ENCODE measurements at regions not wholly inside any gene's neighbourhood (a gene's known extent, or its start where the extent isn't known, plus 50 kb on each side); places are given as distances from the start of the nearest gene placed in this dataset.

DNA sequence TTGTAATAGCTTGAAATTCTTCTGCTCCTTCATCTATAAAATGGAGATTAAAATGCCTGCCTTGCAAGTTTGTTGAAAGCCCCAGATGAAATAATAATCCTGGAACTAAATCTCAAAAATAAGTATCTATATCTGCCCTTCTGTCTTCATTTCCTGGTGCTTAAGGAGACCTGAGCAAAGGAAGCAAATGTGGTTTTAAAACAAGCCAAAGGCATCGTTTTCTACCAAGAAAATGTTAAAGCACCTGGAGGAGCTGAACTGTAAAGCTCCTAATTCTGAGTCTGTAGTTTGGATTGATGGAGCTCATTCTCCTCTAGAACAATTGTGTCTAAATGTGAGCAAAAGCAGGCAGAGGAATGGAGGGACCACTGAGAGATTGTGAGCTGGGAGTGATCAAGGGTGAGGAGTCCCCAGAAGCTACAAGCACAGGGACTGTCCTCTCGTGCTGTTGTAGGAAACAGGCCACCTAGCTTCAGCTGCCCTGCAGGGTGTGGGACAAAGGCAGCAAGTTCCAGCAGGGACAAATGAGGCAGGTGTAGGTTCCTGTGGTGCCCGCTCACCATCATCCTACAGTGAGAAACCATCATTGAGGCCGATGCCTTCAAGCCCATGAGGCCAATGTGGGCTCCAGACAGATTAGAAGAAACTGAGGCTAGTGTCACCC is 420.7 kb upstream of the TRIB2 start:
- Histone ChIP-seq H3K9me1 (replicated peaks; ENCODE audit: control insufficient read depth, extremely low read depth, insufficient read depth, low read length) (no peaks in the 10 kb centered on the region), H3K36me3 (ENCODE audit: control insufficient read depth in 2 of 2, extremely low read depth in 1 of 2, insufficient read depth in 2 of 2, low read length in 2 of 2) (no peaks in the 10 kb centered on the region), H3K79me2 (ENCODE audit: control insufficient read depth, insufficient read depth, low read length) (no peaks in the 10 kb centered on the region), H3K9me3 (replicated peaks; ENCODE audit: control insufficient read depth, insufficient read depth, low read length) (no peaks in the 10 kb centered on the region), H2AFZ (ENCODE audit: low read depth, low read length) (no peak overlapping the region), H3K4me1 (ENCODE audit: control insufficient read depth, extremely low read depth, insufficient read depth, low read length) (no peaks in the 10 kb centered on the region), H3K27me3 (ENCODE audit: control insufficient read depth in 2 of 2, insufficient read depth in 2 of 2, low read length in 2 of 2) (peaks cover 1 to 2% of the 10 kb centered on the region in 2 experiments), H3K9ac (replicated peaks; ENCODE audit: extremely low read depth, insufficient read depth, low read length) (no peak overlapping the region), H4K20me1 (replicated peaks; ENCODE audit: control insufficient read depth, extremely low read depth, insufficient read depth, low read length) (no peaks in the 10 kb centered on the region), H3K4me2 (ENCODE audit: insufficient read depth, low read length) (no peak overlapping the region), H3K27ac (ENCODE audit: insufficient read depth, low read depth, low read length) (no peak overlapping the region), H3K4me3 (replicated peaks in 1 of 3; ENCODE audit: insufficient read depth in 1 of 3, low read depth in 1 of 3, low read length in 3 of 3) (no peak overlapping the region)
- TF ChIP-seq, protein P1, sequence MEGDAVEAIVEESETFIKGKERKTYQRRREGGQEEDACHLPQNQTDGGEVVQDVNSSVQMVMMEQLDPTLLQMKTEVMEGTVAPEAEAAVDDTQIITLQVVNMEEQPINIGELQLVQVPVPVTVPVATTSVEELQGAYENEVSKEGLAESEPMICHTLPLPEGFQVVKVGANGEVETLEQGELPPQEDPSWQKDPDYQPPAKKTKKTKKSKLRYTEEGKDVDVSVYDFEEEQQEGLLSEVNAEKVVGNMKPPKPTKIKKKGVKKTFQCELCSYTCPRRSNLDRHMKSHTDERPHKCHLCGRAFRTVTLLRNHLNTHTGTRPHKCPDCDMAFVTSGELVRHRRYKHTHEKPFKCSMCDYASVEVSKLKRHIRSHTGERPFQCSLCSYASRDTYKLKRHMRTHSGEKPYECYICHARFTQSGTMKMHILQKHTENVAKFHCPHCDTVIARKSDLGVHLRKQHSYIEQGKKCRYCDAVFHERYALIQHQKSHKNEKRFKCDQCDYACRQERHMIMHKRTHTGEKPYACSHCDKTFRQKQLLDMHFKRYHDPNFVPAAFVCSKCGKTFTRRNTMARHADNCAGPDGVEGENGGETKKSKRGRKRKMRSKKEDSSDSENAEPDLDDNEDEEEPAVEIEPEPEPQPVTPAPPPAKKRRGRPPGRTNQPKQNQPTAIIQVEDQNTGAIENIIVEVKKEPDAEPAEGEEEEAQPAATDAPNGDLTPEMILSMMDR (IDR thresholded peaks at IDR 0.05; ENCODE audit: extremely low read depth in 1 of 2, insufficient read depth in 1 of 2, low read depth in 1 of 2, low read length in 2 of 2), result no peak
- no peak for TF ChIP-seq EZH2 (IDR thresholded peaks at IDR 0.05; ENCODE audit: borderline replicate concordance, low read depth, low read length, severe bottlenecking)
- TF ChIP-seq GATA2 (IDR thresholded peaks at IDR 0.05; ENCODE audit: insufficient read depth, insufficient read length, low read depth, low read length), result no peak
- TF ChIP-seq JUN (IDR thresholded peaks at IDR 0.05; ENCODE audit: borderline replicate concordance, insufficient read depth, insufficient read length, low read depth), result no peak
- TF ChIP-seq MYC (IDR thresholded peaks at IDR 0.05; ENCODE audit: low read depth, low read length), result no peak
- TF ChIP-seq, protein P2, sequence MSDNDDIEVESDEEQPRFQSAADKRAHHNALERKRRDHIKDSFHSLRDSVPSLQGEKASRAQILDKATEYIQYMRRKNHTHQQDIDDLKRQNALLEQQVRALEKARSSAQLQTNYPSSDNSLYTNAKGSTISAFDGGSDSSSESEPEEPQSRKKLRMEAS (IDR thresholded peaks at IDR 0.05; ENCODE audit: insufficient read depth, insufficient read length), result no peak
- no peak for TF ChIP-seq POLR2AphosphoS5 (IDR thresholded peaks at IDR 0.05; ENCODE audit: insufficient read depth, low read depth, low read length)
- no peak for TF ChIP-seq POLR2A (IDR thresholded peaks at IDR 0.05; ENCODE audit: low read depth, low read length)
- TF ChIP-seq FOS (IDR thresholded peaks at IDR 0.05; ENCODE audit: borderline replicate concordance, insufficient read depth, low read length), result no peak
- intact Hi-C loops (cut with micrococcal nuclease) (no loop called here), dilution Hi-C loops (cut with MboI; ENCODE audit: extremely low pct_ligation_motif_present, low sequenced_read_pairs) (no loop called here)
- POLR2A ChIA-PET, result no interaction called here
- FAIRE-seq (no peak), DNase-seq (ENCODE audit: low read depth, low spot score) (no peak)
- CTCF ChIA-PET, result no interaction called here
- no TSS peak for BruUV-seq (replicated peaks)

Measured in endothelial cell of umbilical vein (primary cell).